PC-9 (cell line): ENCODE measurements at regions not wholly inside any gene's neighbourhood (a gene's known extent, or its start where the extent isn't known, plus 50 kb on each side); places are given as distances from the start of the nearest gene placed in this dataset.

Source experiments
- EZH2 ChIP-seq: fragments of 200-600 bp; sonication (generic); IDR thresholded peaks from 2 replicates; pipeline ENCODE4 v1.8.0; 2017; ENCODE audit warnings: antibody characterized with exemption, low read depth
- TF ChIP-seq, protein P1 (sequence below): fragments of 200-600 bp; sonication (generic); conservative IDR thresholded peaks from 2 replicates; pipeline ENCODE4 v1.6.1; 2017; ENCODE audit warnings: mixed run types, antibody characterized with exemption, mild to moderate bottlenecking, moderate library complexity

DNA sequence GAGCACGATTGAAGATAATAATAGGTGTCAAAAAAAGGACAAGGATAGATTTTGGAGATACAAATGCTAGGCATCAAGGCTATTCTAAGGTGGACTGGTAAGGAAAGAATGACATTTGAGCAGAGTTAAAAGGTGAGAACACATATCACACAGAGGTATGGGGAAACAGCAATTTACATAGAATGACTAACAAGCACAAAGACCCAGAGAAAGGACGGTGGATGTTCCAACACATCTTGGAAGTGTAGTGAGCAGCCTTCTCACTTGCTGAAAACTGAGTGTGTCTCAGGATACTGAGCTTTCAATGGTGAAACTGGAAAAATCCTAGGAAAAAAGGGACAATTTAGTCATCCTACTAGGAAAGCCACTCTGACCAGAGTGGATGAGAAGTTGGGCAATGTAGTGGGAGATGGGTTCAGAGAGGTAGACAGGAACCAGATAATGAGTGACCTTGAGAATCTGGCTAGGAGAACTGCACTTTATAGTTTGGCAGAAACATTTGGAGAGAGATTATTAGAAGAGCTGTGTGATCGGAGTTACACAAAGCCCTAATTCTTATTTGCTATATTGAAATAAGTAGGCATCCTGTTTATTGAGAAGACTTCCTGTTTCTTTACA lies 706.0 kb downstream of the KCNA4 start:
- TF ChIP-seq, protein P1, sequence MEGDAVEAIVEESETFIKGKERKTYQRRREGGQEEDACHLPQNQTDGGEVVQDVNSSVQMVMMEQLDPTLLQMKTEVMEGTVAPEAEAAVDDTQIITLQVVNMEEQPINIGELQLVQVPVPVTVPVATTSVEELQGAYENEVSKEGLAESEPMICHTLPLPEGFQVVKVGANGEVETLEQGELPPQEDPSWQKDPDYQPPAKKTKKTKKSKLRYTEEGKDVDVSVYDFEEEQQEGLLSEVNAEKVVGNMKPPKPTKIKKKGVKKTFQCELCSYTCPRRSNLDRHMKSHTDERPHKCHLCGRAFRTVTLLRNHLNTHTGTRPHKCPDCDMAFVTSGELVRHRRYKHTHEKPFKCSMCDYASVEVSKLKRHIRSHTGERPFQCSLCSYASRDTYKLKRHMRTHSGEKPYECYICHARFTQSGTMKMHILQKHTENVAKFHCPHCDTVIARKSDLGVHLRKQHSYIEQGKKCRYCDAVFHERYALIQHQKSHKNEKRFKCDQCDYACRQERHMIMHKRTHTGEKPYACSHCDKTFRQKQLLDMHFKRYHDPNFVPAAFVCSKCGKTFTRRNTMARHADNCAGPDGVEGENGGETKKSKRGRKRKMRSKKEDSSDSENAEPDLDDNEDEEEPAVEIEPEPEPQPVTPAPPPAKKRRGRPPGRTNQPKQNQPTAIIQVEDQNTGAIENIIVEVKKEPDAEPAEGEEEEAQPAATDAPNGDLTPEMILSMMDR = no peak
- TF ChIP-seq EZH2 = no peak
